ENCODE measurements at regions not wholly inside any gene's neighbourhood (a gene's known extent, or its start where the extent isn't known, plus 50 kb on each side); places are given as distances from the start of the nearest gene placed in this dataset.

GRCh38 chr2:239902749-239903201 lies 122.4 kb downstream of the NDUFA10 start:
- TF ChIP-seq CTCF (IDR thresholded peaks at IDR 0.05) (no peak), POLR2A (IDR thresholded peaks at IDR 0.05) (no peak)
